Superior temporal gyrus (tissue), 1 donor: ENCODE measurements at regions not wholly inside any gene's neighbourhood (a gene's known extent, or its start where the extent isn't known, plus 50 kb on each side); places are given as distances from the start of the nearest gene placed in this dataset.
"Not testable (repeated sequence)": the region's sequence is repeated elsewhere in the genome, so short reads cannot be mapped to it uniquely, and the experiment has no call there.

Experiments used
- DNase-seq: peaks from one replicate; pipeline ENCODE4 v3.0.0-alpha.2; 2016; ENCODE audit errors: extremely low spot score

DNA sequence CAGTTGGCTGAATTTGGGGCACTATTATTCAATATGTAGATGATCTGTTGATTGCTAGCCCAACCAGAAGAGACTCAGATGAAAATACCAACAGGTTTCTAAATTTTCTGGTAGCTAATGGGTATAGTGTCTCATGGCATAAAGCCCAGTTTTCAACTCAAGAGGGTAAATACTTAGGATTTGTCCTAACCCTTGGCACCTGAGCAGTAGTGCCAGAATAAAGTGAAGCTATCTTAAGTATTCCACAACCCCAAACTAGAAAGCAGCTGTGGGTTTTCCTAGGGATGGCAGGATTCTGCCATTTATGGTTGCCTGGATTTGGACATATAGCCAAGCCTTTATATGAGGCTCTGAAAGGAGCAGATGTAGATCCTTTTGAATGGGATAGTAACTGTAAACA, 119.0 kb downstream of the AGTR2 start:
- DNase-seq: no peak

GRCh38 chrX:116290359-116290758, 119.8 kb downstream of the AGTR2 start:
- no peak for DNase-seq

DNA sequence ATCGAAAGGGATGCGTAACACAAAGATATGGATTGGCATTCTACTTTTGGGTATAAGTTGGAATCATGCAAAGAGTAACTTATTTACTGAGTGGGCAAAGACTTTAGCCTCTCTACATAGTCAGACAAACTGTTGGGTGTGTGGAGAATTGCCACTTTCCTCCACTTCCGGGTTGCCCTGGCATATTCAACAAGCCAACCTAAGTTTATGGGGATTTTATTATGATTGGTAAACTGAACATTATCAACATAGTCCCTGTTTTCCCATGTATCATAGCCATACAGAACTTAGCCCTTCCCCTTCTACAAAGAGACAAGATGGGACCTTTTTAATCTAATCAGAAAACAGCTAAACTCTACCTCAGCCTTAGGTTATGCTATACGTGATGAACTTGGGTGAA, 121.6 kb downstream of the AGTR2 start:
- no peak for DNase-seq

DNA sequence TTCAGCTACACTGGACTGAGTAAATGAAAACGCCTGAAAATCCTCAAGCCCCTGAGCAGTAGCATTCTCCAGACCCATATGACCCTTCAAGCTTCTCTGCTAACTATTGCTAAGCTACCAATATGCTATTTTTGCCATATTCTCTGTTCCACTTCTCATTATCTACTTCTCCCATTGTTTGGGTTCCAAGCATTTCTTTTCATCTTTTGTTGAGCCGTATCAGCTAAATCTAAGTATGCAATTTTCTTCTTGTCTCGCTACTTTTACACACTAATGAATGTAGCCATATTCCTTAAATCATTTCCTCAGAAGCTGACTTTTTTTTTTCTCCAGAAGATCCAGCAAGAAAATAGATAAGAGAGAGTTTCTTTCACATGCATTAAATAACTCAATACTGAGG, 128.4 kb downstream of the AGTR2 start:
- no peak for DNase-seq

DNA sequence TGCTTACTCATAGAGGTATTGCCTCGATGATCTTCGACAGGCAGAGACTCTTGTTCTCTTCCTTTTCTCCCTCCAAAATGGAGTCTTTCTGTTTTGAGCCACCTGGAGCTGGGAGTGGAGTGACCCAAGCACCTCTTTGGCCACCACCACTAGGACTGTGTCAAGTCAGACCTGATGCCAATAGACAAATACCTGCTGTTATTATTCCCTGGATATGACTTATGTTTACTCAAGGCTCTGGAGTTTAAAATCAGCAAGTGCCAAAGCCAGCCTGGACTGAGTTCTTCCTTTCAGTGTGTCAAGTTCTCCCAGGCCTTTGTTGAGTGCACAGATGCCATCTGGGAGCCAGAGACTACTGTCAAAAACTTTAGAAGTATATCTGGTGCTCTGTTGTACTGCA, 130.2 kb upstream of the SLC6A14 start:
- DNase-seq: no peak

- peak; percentile 9 for DNase-seq
Observed at GRCh38 chrX:116317409-116317808, 119.0 kb upstream of the SLC6A14 start.

GRCh38 chrX:116318672-116319071, 117.7 kb upstream of the SLC6A14 start:
- no peak for DNase-seq

DNA sequence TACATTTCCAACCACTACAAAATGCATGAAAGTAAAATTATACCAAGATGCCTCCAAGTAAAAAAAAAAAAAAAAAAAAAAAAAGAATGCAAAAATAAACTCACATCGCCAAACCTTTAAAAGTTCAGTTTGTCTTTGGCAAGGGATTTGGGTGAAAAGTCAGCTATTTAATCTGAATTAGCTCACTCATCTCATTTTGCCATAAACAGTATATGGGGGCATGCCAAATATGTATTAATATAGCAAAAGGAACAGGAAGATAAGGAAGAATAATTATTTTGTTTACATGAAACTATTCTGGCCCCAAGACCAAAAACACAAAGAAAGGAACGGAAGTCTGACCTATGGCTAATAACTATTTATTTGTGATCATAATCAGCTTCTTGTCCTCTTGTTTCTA, 114.7 kb upstream of the SLC6A14 start:
- DNase-seq: no peak

DNA sequence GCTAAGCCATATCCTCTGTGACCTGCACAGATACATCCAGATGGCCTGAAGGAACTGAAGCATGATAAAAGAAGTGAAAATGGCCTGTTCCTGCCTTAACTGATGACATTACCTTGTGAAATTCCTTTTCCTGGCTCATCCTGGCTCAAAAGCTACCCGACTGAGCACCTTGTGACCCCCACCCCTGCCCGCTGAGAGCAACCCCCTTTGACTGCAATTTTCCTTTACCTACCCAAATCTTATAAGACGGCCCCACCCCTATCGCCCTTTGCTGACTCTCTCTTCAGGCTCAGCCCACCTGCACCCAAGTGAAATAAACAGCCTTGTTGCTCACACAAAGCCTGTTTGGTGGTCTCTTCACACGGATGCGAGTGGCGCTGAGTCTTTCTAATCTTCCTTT, 104.4 kb upstream of the SLC6A14 start:
- not testable (repeated sequence) for DNase-seq

GRCh38 chrX:116334797-116335196, 101.6 kb upstream of the SLC6A14 start:
- not testable (repeated sequence) for DNase-seq

- no peak for DNase-seq
Observed at GRCh38 chrX:116339407-116339806, 97.0 kb upstream of the SLC6A14 start.

GRCh38 chrX:116342903-116343302, 93.5 kb upstream of the SLC6A14 start:
- no peak for DNase-seq

- no peak for DNase-seq
Observed at GRCh38 chrX:116345958-116346357, 90.4 kb upstream of the SLC6A14 start.

GRCh38 chrX:116357329-116357728, 79.1 kb upstream of the SLC6A14 start:
- no peak for DNase-seq

DNA sequence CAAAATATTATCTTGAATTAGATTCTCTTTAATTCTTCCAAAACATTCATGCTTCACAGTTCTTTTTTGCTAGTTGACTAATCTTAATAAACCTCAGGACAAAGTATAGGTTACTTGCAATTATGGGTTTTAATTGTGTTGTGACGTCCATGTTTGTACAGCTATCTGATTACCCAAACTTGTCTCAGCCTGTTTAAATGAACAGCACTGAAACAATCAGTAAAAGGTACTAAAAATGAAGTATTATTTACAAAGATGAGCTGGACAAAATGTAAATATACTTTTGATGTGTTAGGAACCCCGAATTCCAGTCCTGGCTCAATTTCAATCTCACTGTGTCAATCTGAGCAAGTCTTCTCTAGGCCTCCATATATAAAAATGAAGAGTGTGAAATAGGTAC, 57.4 kb upstream of the SLC6A14 start:
- no peak for DNase-seq

GRCh38 chrX:116379854-116380253, 56.6 kb upstream of the SLC6A14 start:
- no peak for DNase-seq

DNA sequence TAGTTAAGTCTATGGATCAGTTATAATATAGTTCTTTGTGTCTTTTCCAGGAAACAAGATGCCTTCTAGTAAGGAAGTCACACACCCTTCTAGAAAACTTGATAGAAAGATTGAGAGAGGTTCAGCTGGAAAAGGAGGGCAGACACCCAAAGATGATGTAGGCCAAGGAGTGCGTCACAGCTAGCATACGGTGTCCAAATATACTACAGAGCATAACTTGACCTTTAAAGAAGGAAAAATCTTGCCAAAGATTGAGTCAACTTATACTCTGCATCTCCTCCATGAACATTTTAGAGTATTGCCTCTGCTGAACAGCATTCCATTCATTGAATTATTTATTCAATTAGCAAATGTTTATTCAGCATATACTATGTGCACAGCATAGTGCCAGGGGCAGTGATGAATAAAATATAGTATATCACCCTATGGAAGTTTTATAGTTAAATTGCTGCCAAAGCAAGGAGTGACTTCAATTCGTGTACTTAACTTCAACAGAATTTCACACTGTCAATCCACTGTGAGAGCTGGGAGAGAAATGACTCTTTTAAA, 51.9 kb upstream of the SLC6A14 start:
- no peak for DNase-seq
